ENCODE measurements at regions not wholly inside any gene's neighbourhood (a gene's known extent, or its start where the extent isn't known, plus 50 kb on each side); places are given as distances from the start of the nearest gene placed in this dataset.
"Not testable (repeated sequence)": the region's sequence is repeated elsewhere in the genome, so short reads cannot be mapped to it uniquely, and the experiment has no call there.

DNA sequence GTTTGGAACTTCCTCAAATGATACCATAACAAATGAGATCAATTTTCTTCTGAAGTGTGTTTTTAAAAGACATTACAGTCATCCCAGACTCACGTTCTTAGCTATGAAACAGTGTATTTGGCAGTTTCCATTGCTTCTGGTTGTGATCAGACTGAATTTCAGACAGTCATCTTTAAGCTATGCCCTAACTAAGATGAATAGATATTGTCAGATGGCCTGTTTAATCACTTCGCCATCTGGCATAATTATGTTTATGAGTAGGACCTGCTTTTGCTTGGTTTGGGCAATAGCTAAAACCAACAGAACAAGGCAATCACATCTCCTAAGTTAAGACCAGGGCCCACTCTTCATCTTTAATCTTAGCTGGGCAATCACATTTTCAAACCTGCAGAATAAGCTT lies 313.1 kb downstream of the SV2B start:
- in situ Hi-C loops (cut with HindIII; ENCODE audit: low sequenced_read_pairs) = no loop called here

DNA sequence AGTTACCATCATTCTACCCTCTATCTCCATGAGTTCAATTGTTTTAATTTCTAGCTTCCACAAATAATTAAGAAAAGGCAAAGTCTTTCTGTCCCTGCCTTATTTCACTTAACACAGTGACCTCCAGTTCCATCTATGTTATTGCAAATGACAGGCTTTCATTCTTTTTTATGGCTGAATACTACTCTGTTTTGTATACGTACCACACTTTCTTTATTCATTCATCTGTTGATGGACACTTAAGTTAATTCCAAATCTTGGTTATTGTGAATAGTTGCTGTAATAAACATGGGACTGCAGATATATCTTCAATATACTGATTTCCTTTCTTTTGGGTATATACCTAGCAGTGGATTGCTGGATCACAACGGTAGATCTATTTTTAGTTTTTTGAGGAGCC lies 314.1 kb downstream of the SV2B start:
- in situ Hi-C loops (cut with HindIII; ENCODE audit: low sequenced_read_pairs) = no loop called here

DNA sequence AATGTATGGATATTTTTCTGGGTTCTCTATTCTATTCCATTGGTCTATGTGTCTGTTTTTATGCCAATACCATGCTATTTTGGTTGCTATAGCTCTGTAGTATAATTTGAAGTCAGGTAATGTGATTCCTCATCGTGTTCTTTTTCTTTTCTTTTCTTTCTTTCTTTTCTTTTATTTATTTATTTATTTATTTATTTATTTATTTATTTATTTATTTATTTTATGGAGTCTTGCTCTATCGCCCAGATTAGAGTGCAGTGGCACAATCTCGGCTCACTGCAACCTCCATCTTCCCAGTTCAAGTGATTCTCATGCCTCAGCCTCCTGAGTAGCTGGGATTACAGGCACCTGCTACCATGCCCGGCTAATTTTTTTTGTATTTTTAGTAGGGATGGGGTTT lies 315.2 kb downstream of the SV2B start:
- in situ Hi-C loops (cut with HindIII; ENCODE audit: low sequenced_read_pairs) = not testable (repeated sequence)

DNA sequence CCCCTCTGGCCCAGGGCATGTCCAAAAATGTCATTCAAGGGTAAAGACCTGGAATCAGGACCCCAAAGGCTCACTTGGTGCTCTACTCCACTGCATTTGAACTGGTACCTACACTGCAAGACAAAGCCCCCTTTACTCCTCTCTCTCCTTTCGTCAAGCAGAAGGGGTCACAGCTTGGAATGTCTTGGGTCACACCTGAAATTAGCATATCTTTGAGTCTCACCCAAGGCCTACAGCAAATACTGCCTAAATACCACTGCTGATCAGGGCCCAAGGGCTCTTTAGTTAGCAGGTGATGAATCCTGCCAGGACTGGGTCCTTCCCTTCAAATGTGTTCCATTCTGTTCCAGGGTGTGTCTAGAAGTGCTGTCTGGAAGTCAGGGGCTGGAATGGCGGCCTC lies 320.6 kb downstream of the SV2B start:
- in situ Hi-C loops (cut with HindIII; ENCODE audit: low sequenced_read_pairs) = no loop called here

GRCh38 chr15:91422797-91423196 lies 322.7 kb downstream of the SV2B start:
- in situ Hi-C loops (cut with HindIII; ENCODE audit: low sequenced_read_pairs) = no loop called here

DNA sequence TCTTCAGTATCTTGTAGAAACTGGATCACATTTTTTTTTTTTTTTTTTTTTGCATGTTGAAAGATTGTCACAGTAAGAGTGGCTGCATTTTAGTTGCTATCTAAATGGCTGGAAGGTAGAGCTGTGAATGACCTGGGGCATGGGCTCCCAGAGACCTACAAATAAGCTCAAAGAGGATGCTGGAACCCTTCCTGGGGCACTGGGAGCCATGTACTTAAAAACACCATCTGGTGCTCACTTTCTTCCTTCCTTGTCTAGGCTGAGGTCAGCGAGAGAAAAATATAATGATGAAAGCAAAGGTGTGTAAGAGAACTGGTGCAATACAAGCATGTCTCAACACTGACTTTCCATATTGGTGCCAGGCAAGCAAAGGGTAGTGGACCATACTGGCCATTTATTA lies 323.9 kb downstream of the SV2B start:
- in situ Hi-C loops (cut with HindIII; ENCODE audit: low sequenced_read_pairs) = no loop called here

DNA sequence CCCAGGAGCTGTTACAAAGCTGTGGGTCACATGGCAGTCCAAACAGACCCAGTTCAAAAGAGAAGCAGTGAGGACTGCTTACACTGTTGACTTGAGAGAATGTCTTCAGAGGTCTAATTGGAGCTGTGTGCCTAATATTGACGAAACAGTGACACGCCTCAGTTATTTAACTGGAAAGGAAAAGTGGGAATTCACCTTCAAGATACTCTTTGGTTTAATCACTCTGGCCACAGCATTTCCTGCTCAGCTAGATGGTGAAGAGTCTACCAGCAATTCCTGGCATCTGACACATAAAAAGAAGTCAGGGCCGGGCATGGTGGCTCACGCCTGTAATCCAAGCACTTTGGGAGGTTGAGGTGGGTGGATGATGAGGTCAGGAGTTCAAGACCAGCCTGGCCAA lies 326.4 kb downstream of the SV2B start:
- in situ Hi-C loops (cut with HindIII; ENCODE audit: low sequenced_read_pairs) = no loop called here

DNA sequence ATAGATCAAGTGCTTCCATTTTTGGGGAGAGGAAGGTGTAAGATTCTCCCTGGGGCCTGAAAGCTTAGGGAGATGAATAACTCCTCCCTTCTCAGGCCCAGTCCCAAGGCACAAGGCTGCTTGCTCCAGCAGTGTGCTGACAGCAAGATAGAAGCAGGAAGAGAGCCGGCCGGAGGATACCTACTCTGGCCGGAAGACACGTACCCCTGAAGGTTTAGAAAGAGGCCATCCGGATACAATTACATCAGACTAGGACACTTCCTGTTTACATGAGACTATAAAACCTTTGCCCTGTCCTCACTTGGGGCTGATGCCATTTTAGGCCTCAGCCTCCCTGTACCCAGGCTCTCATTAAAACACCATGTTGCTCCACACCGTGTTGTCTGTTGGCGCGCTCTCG lies 329.9 kb downstream of the SV2B start:
- in situ Hi-C loops (cut with HindIII; ENCODE audit: low sequenced_read_pairs) = no loop called here

DNA sequence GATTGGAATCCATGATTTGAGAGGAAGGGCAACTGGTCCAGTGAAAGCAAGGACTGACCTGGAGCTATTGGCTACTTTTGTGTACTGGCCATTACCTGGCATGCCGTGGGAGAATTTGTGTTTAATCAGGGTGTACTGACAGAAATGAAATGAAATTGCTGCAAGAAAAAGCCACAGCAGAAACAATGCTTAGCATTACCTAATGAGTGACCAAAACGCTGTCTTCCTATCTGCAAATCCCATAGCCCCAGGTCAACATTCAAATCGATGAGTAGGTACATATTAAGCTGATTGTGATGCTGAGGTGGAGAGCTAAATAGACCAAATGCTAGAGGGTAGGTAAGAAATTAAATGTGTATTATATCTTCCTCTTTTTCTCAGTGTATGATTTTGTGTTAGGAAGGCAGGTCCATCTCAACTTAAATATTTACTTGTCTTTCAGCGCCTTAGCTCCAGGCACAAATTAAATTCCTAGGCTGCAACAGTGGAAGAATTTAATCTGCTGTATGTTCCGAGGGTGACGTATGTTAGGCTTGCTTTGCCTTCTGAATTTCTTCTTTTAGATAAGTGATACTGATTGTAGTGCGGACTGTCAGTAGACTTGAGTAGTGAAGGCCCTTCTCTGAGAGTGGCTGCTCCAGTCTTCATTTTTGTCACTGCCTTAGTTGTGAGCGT lies 331.1 kb downstream of the SV2B start:
- in situ Hi-C loops (cut with HindIII; ENCODE audit: low sequenced_read_pairs) = no loop called here

DNA sequence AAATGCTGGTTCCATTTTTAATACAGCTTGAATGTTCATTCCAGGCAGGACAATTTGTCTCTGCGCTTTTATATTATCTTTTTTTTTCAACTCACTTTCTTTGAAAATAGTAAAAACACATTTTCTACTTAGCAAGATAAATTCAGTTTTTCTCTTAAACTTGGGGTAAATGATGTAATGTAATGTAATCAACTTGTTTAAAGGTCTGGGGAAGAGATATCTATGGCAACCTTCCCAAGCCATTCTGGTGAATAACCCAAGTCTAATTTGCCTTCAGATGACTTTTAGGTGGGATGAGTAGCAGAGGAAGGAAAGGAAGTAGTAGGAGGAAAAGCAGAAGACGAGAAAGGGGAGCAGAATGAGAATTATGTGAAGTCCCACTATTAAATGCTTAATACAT lies 335.1 kb downstream of the SV2B start:
- in situ Hi-C loops (cut with HindIII; ENCODE audit: low sequenced_read_pairs) = no loop called here

GRCh38 chr15:91444656-91445055 lies 344.6 kb downstream of the SV2B start:
- in situ Hi-C loops (cut with HindIII; ENCODE audit: low sequenced_read_pairs) = no loop called here

GRCh38 chr15:91445695-91446228 lies 345.7 kb downstream of the SV2B start:
- in situ Hi-C loops (cut with HindIII; ENCODE audit: low sequenced_read_pairs) = no loop called here

DNA sequence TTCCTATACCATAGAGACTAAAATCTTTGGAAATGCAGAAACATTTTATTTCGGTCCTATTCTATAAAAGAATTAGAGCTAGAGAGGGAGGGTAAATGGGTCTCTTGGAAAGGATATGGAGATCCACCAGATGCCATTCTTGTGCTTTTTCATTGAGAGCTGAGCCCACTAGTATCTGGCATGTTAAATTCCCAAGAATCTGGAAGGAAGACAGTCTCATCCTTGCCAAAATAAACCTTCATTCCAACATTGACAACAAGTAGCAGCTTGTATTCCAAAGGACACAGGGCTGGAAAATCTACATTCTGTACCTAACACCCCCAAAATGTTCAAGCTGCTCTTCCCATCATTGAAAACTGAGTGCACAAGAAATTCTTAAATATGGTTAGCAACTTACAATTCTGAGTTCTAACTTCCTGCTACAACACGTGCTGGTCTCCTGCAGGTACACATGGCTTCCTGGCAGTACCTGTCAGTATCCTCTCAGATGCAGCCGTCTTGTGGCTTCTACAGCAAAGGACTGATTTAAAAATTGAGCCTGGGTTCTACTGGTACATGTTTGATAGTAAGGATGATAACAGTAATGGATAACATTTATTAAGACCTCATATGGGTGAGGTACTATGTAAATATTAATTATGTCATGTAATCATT lies 348.1 kb downstream of the SV2B start:
- in situ Hi-C loops (cut with HindIII; ENCODE audit: low sequenced_read_pairs) = no loop called here

- in situ Hi-C loops (cut with HindIII; ENCODE audit: low sequenced_read_pairs) = not testable (repeated sequence)
Observed at GRCh38 chr15:91453376-91453775, 353.3 kb downstream of the SV2B start.

GRCh38 chr15:91456251-91456718 lies 356.2 kb downstream of the SV2B start:
- in situ Hi-C loops (cut with HindIII; ENCODE audit: low sequenced_read_pairs) = no loop called here

DNA sequence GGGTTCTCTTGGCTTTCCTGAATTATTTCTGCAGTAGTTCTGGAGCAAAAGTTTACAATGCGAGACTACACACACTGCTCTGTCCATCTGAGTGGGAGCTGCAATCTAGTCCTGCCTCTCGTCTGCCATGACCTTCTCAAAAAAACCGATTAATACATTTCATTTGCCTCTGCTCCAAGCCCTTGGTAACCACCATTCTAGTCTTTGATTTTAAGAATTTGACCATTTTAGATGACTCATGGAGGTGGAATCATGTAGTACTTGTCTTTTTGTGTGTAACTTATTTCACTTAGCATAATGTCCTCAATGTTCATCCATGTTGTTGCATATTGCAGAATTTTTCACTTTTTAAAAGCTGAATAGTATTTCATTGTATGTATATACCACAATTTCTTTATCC lies 356.9 kb downstream of the SV2B start:
- in situ Hi-C loops (cut with HindIII; ENCODE audit: low sequenced_read_pairs) = no loop called here

DNA sequence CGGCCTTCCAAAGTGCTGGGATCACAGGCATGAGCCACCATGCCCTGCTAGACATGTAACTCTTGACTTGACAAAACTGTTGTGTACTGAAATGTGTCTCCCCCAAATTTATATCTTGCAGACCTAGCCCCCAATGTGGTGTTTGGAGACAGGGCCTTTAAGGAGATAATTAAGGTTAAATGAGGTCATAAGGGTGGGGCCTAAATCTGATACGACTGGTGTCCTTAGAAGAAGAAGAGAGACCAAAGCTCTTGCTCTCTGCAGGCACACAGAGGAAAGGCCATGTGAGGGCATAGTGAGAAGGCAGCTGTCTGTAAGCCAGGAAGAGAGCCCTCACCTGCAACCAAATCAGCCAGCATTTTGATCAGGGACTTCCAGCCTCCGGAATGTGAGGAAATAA lies 361.3 kb downstream of the SV2B start:
- in situ Hi-C loops (cut with HindIII; ENCODE audit: low sequenced_read_pairs) = no loop called here

- in situ Hi-C loops (cut with HindIII; ENCODE audit: low sequenced_read_pairs) = no loop called here
Observed at GRCh38 chr15:91465086-91465485, 365.0 kb downstream of the SV2B start.

DNA sequence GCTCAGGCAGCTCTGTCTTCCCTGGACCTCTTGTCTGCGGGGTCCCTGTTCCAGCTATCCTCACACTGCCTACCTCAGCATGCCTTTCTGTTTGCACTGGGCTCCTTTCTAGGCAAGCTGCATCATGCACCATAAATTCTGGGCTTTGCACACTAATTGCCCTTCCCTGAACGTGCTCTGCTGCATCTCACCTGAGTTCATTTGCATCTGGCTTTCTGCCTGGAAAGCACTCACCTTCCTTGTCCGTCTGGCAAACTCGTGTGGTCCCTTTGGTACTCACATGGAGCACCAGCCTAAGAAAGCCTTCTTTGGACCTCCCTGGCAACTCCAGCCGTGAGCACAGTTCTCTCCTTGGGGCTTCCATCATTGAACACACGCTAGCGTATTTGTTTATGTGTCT lies 365.6 kb downstream of the SV2B start:
- in situ Hi-C loops (cut with HindIII; ENCODE audit: low sequenced_read_pairs) = no loop called here

DNA sequence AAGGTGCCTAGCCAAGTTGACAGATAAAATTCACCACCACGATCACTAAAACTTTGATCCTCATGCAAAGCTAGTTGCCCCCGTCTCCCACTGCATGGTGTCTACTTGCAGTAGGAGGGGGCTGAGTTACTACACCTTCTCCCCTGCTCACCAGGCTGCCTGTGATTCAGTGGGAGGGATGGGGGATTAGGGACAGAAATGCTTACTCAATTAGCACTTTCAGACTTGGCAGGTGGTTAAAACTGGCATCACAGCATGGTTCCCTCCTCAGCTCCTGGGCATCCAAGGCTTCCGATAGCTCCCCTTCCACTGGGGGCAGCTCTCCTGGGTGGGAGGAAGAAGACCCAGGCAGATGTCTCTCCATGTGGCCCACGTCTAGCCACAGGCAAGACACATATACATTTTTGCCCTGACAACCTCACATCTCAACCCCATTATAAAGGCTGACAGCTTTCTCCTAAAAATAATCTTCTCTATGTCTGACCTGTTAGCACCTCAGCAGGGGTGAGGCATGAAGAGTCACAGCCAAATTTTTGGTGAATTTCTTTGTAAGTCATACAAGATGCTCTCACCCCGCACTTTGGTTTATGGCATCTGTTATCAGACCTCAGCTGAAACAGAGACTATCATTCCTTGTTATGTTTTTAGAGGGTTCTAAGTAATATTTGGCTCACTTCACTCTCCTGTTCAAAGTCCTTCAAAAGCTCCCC lies 369.0 kb downstream of the SV2B start:
- in situ Hi-C loops (cut with HindIII; ENCODE audit: low sequenced_read_pairs) = no loop called here

DNA sequence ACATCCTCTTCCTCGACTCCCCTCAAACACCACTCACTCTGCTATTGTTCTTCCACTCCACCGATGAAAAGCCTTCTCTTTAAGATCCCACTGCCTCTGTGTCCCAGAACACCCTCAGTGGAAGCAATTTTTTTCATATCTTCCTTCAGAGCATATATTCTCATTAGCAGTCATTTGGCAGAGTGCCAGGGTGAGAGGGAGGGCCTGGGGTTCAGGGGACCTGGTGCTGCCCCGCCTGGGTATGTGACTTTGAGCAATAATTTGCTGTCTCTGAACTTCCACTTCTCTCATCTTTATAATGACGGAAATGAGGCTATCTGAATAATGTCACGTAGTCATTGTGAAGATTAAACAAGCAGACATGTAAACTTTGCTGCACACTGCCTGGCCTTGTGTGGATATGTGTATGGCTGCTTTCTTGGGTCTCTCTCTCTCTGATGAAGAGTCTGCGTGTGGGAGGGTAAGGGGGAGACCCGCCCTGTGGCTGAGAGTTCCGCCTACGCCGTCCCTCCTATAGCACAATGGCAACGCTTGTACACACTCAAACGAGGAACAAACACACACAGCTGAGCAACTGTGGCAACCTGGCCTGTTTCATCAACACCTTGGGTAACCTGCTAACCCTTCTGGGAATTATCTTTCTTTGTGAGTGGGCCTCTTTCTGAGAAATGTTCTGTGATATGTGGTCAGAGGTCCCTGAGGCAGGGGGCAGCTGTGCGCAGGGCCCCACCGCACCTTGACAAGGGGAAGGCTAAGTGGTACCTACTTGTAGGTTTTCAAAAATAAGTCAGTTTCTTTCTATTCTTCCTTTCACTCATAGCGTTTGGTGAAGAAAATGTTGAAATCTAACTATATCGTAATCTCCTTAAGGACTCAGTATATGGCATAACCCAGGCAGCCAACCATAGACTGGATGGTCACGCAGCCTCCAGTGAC lies 369.8 kb downstream of the SV2B start:
- in situ Hi-C loops (cut with HindIII; ENCODE audit: low sequenced_read_pairs) = no loop called here
